Neural crest cell (in vitro differentiated cells): ENCODE measurements at regions not wholly inside any gene's neighbourhood (a gene's known extent, or its start where the extent isn't known, plus 50 kb on each side); places are given as distances from the start of the nearest gene placed in this dataset.

Source experiments
- DNase-seq: peaks from one replicate; pipeline ENCODE4 v3.0.0; 2021; ENCODE audit warnings: low read depth, mixed read lengths, low spot score
- H3K27ac Mint-ChIP-seq: one replicate; pipeline ENCODE4 v1.8.0; 2021; ENCODE audit warnings: mild to moderate bottlenecking, mixed read lengths; ENCODE audit not compliant: unreplicated experiment
- H3K27me3 Mint-ChIP-seq: 2 replicates; pipeline ENCODE4 v1.8.0; 2021; ENCODE audit warnings: low read depth, mild to moderate bottlenecking, mixed read lengths
- H3K36me3 Mint-ChIP-seq: 2 replicates; pipeline ENCODE4 v1.8.0; 2021; ENCODE audit warnings: low read depth, mild to moderate bottlenecking, mixed read lengths
- H3K4me1 Mint-ChIP-seq: 2 replicates; pipeline ENCODE4 v1.8.0; 2021; ENCODE audit warnings: mixed read lengths
- H3K4me3 Mint-ChIP-seq: one replicate; pipeline ENCODE4 v1.8.0; 2021; ENCODE audit warnings: mild to moderate bottlenecking, mixed read lengths
- H3K9me3 Mint-ChIP-seq: 2 replicates; pipeline ENCODE4 v1.8.0; 2021; ENCODE audit warnings: mixed read lengths
- TF ChIP-seq, protein P1 (sequence below): fragments of 200-600 bp; sonication (generic); conservative IDR thresholded peaks from 2 replicates; pipeline ENCODE4 v1.5.0; 2021; ENCODE audit warnings: antibody characterized with exemption, mild to moderate bottlenecking

DNA sequence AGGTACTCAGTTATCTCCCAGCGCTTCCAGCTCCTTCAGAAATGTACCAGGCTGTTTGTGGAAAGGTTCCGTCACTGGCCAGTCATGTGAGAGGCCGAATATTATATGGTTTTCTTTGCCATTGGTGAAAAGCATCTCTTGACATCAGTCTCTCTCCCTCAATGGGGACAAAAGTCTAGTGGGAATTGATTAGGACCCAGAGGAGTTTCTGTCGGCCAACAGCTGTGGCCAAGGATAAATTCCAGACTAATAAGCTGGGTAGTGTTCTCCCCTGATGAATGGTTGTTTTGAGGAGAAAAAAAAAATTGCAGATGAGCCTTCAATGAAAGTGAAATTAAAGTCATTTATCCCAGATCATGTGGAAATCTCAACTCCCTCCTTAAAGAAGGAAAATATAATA, 404.7 kb upstream of the THRB start:
- Mint-ChIP-seq H3K9me3 (no peaks in the 10 kb centered on the region), H3K36me3 (no peaks in the 10 kb centered on the region)

DNA sequence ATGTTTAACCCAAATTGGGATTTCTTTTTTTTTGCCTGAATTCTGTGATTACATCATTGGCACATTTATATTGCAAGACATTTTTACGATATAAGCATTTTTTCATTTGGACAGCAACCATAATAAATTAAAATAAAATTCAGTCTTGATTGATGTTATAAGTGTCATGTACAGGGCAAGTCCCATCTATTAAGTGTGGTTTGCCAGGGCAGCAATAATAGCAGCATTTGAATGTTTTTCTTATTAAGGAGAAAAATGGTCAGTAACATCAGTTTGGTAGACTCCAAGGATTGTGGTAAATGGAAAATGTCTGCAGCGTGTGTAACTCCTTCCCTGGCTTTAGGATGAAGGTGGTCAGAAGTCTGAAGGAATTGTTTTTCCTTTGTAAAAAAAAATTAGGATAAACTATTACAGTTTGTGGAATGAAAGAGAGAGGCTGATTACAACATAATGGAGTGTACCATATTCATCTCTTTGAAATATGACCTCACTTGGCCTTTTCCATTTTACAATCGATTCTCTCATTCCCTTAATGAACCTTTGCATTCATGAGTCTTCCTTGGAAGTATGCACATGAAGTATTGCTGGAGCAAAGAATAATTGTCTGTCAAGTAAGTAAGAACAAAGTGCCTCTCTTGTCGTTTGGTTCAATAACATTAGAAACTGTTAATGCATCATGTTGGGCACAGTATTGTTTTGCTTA, 405.4 kb upstream of the THRB start:
- H3K4me1 Mint-ChIP-seq: peaks cover 15% of the 10 kb centered on the region
- no peak for DNase-seq
- no peaks in the 10 kb centered on the region for H3K9me3 Mint-ChIP-seq
- H3K36me3 Mint-ChIP-seq: no peaks in the 10 kb centered on the region
- H3K27me3 Mint-ChIP-seq: no peaks in the 10 kb centered on the region
- peak overlapping the region; percentile 28 for H3K27ac Mint-ChIP-seq
- H3K4me3 Mint-ChIP-seq: no peak overlapping the region
- TF ChIP-seq, protein P1, sequence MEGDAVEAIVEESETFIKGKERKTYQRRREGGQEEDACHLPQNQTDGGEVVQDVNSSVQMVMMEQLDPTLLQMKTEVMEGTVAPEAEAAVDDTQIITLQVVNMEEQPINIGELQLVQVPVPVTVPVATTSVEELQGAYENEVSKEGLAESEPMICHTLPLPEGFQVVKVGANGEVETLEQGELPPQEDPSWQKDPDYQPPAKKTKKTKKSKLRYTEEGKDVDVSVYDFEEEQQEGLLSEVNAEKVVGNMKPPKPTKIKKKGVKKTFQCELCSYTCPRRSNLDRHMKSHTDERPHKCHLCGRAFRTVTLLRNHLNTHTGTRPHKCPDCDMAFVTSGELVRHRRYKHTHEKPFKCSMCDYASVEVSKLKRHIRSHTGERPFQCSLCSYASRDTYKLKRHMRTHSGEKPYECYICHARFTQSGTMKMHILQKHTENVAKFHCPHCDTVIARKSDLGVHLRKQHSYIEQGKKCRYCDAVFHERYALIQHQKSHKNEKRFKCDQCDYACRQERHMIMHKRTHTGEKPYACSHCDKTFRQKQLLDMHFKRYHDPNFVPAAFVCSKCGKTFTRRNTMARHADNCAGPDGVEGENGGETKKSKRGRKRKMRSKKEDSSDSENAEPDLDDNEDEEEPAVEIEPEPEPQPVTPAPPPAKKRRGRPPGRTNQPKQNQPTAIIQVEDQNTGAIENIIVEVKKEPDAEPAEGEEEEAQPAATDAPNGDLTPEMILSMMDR: no peak

More for the DNA sequence above, 404.7 kb upstream of the THRB start:
- H3K27ac Mint-ChIP-seq: no peak overlapping the region
- no peak for DNase-seq
- TF ChIP-seq, protein P1: no peak
- H3K4me3 Mint-ChIP-seq: no peak overlapping the region
- H3K4me1 Mint-ChIP-seq: peaks cover 15% of the 10 kb centered on the region
- H3K27me3 Mint-ChIP-seq: no peaks in the 10 kb centered on the region

DNA sequence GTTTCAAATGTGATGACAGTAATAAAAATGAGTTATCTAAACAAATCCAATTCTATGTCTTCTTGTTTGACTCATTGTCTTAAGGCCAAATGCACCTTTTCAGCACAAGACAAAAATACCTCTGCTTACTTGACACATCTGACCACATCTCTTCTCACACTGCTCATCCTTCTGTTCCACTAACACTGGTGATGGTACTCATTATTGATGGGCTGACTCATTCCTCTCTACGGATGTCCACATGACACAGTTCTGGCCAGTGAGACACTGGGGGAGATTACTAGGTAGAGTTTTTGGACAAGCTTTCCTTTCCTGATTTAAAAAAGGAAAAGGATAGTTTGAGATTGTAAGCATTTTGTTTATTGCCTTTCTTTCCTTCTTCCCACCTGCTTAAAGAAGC, 410.6 kb upstream of the THRB start:
- Mint-ChIP-seq H3K36me3 (no peaks in the 10 kb centered on the region), H3K4me1 (peaks cover 5% of the 10 kb centered on the region), H3K27me3 (no peaks in the 10 kb centered on the region), H3K4me3 (no peak overlapping the region), H3K27ac (no peak overlapping the region), H3K9me3 (no peaks in the 10 kb centered on the region)
- TF ChIP-seq, protein P1: no peak
- DNase-seq: no peak

- no peak overlapping the region for H3K4me3 Mint-ChIP-seq
- TF ChIP-seq, protein P1: no peak
- no peak overlapping the region for H3K27ac Mint-ChIP-seq
- DNase-seq: no peak
- no peaks in the 10 kb centered on the region for H3K27me3 Mint-ChIP-seq
- H3K4me1 Mint-ChIP-seq: no peaks in the 10 kb centered on the region
- no peaks in the 10 kb centered on the region for H3K36me3 Mint-ChIP-seq
- no peaks in the 10 kb centered on the region for H3K9me3 Mint-ChIP-seq
Measured at GRCh38 chr3:24907106-24907505, 412.5 kb upstream of the THRB start.

DNA sequence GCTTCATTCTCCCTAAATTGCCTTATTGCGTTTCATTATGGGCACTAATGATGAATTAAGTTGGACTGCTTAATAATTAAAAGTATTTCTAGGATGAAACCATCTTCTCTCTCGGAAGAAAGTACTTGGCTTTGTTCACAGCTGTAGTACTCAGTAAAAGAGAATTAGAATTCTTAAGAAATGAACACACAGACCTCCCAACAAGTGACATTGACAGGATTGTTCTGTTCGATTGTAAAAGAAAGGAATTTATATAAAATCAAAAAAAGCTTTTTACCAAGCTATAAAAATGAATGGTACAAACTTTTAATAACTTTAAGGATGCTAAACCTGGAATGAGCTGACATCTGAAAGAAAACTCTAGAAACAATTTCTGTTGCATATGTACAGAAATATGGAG, 416.4 kb upstream of the THRB start:
- no peak overlapping the region for H3K4me3 Mint-ChIP-seq
- H3K9me3 Mint-ChIP-seq: no peaks in the 10 kb centered on the region
- no peak overlapping the region for H3K27ac Mint-ChIP-seq
- H3K27me3 Mint-ChIP-seq: no peaks in the 10 kb centered on the region
- H3K36me3 Mint-ChIP-seq: no peaks in the 10 kb centered on the region
- TF ChIP-seq, protein P1: no peak
- DNase-seq: no peak
- H3K4me1 Mint-ChIP-seq: no peaks in the 10 kb centered on the region
